GM23338 (cell line): ENCODE measurements at regions not wholly inside any gene's neighbourhood (a gene's known extent, or its start where the extent isn't known, plus 50 kb on each side); places are given as distances from the start of the nearest gene placed in this dataset.

Source experiments
- ATAC-seq: fragments of 200-7000 bp; cut with Tn5 transposase; 3 replicates; pipeline ENCODE4 v1.9.1; 2020
- DNase-seq: peaks from one replicate; pipeline ENCODE4 v3.0.0-alpha.2; 2015; ENCODE audit warnings: low spot score
- H2AFZ ChIP-seq: fragments of 200-600 bp; sonication (generic); 2 replicates; pipeline ENCODE4 v1.8.0; 2016; ENCODE audit warnings: antibody characterized with exemption, mild to moderate bottlenecking, moderate library complexity
- H3F3A ChIP-seq: fragments of 200-600 bp; sonication (generic); replicated peaks from 2 replicates; pipeline ENCODE4 v1.8.0; 2017; ENCODE audit warnings: antibody characterized with exemption, mixed run types, low read depth
- H3K27ac ChIP-seq: fragments of 200-600 bp; sonication (generic); 2 replicates; pipeline ENCODE4 v1.6.1; 2016; ENCODE audit warnings: low read depth
- H3K27me3 ChIP-seq: fragments of 200-600 bp; sonication (generic); 2 replicates; pipeline ENCODE4 v1.8.0; 2016; ENCODE audit warnings: mild to moderate bottlenecking, mixed run types, moderate library complexity; ENCODE audit not compliant: insufficient read depth
- H3K36me3 ChIP-seq: fragments of 200-600 bp; sonication (generic); 2 replicates; pipeline ENCODE4 v1.8.0; 2016; ENCODE audit warnings: mild to moderate bottlenecking; ENCODE audit not compliant: insufficient read depth
- H3K4me1 ChIP-seq: fragments of 200-600 bp; sonication (generic); 2 replicates; pipeline ENCODE4 v1.8.0; 2016; ENCODE audit warnings: mild to moderate bottlenecking, moderate library complexity; ENCODE audit not compliant: insufficient read depth
- H3K4me2 ChIP-seq: fragments of 200-600 bp; sonication (generic); 2 replicates; pipeline ENCODE4 v1.7.1; 2017; ENCODE audit warnings: mixed run types
- H3K4me3 ChIP-seq: fragments of 200-600 bp; sonication (generic); 2 replicates; pipeline ENCODE4 v1.6.1; 2016; ENCODE audit warnings: mixed run types
- H3K79me2 ChIP-seq: fragments of 200-600 bp; sonication (generic); replicated peaks from 2 replicates; pipeline ENCODE4 v1.8.0; 2017; ENCODE audit warnings: mild to moderate bottlenecking; ENCODE audit not compliant: insufficient read depth
- H3K9me2 ChIP-seq: fragments of 200-600 bp; sonication (generic); 2 replicates; pipeline ENCODE4 v1.8.0; 2017; ENCODE audit not compliant: insufficient read depth
- H4K20me1 ChIP-seq: fragments of 200-600 bp; sonication (generic); replicated peaks from 2 replicates; pipeline ENCODE4 v1.8.0; 2017; ENCODE audit warnings: mild to moderate bottlenecking; ENCODE audit not compliant: insufficient read depth
- H3K27ac Mint-ChIP-seq: 2 replicates; pipeline ENCODE4 v1.8.0; 2020; ENCODE audit warnings: inconsistent platforms, mild to moderate bottlenecking, moderate library complexity, mixed read lengths
- H3K27me3 Mint-ChIP-seq: 3 replicates; pipeline ENCODE4 v1.8.0; 2022; ENCODE audit warnings: low read depth, mild to moderate bottlenecking, moderate library complexity, mixed read lengths, inconsistent platforms; ENCODE audit not compliant: insufficient read depth, poor library complexity
- H3K36me3 Mint-ChIP-seq: 3 replicates; pipeline ENCODE4 v1.8.0; 2021; ENCODE audit warnings: low read depth, mild to moderate bottlenecking, inconsistent platforms, moderate library complexity, mixed read lengths
- H3K4me1 Mint-ChIP-seq: 3 replicates; pipeline ENCODE4 v1.8.0; 2020; ENCODE audit warnings: mild to moderate bottlenecking, inconsistent platforms, mixed read lengths
- H3K4me3 Mint-ChIP-seq: 3 replicates; pipeline ENCODE4 v1.8.0; 2021; ENCODE audit warnings: moderate library complexity, mild to moderate bottlenecking, inconsistent platforms, mixed read lengths
- H3K9me3 Mint-ChIP-seq: 3 replicates; pipeline ENCODE4 v1.8.0; 2020; ENCODE audit warnings: moderate library complexity, mild to moderate bottlenecking, inconsistent platforms, mixed read lengths
- EZH2phosphoT487 ChIP-seq: fragments of 200-600 bp; sonication (generic); IDR thresholded peaks from one replicate; pipeline ENCODE4 v1.8.1; 2018; ENCODE audit warnings: antibody characterized with exemption; ENCODE audit not compliant: unreplicated experiment
- NANOG ChIP-seq: IDR thresholded peaks from 2 replicates; pipeline ENCODE4 v1.6.1; 2016; ENCODE audit warnings: antibody characterized with exemption, borderline replicate concordance
- STAT1 ChIP-seq: IDR thresholded peaks from one replicate; pipeline ENCODE4 v1.6.1; 2016; ENCODE audit warnings: antibody characterized with exemption; ENCODE audit not compliant: unreplicated experiment
- ZNF114 ChIP-seq: fragments of 250-450 bp; sonication (Bioruptor Pico); IDR thresholded peaks from 2 replicates; pipeline ENCODE4 v1.5.0; 2020; ENCODE audit warnings: mild to moderate bottlenecking, moderate library complexity
- ZNF331 ChIP-seq: fragments of 250-450 bp; sonication (Bioruptor Pico); IDR thresholded peaks from 2 replicates; pipeline ENCODE4 v1.5.0; 2020; ENCODE audit warnings: low read depth, mild to moderate bottlenecking, moderate library complexity
- TF ChIP-seq, protein P1 (sequence below): fragments of 250-450 bp; sonication (Bioruptor Pico); IDR thresholded peaks from 2 replicates; pipeline ENCODE4 v1.5.0; 2020; ENCODE audit warnings: mild to moderate bottlenecking, moderate library complexity
- TF ChIP-seq, protein P2 (sequence below): IDR thresholded peaks from 2 replicates; pipeline ENCODE4 v1.6.1; 2016; ENCODE audit warnings: antibody characterized with exemption
- TF ChIP-seq, protein P3 (sequence below), 2 experiments: fragments of 200-600 bp in 1 of 2; sonication (generic) in 1 of 2; conservative IDR thresholded peaks; 2 replicates each; pipeline versions ENCODE4 v1.5.1 to v1.6.1; 2016 to 2017; ENCODE audit warnings: antibody characterized with exemption in 2 of 2, low read depth in 2 of 2, mild to moderate bottlenecking in 2 of 2, moderate library complexity in 1 of 2

DNA sequence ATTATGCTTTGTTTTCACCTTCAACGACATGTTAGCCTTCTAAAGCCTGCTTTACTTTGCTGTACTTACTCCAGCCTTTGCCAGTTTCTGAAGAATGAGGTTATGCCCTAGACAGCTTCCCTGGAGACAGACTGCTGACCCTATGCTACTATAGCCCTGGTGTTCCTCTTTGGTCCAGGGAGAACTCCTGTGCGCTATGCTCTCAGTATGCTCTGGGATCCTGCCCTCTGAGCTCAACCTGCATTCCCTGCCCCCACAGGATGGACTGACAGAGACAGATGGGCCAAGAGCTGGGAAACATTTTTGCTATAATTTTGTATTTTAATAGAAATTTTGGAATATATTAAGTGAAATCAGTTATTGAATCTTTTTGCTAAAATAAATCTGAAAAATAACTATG, 425.9 kb downstream of the TMA16 start (continued):
- TF ChIP-seq, protein P1, sequence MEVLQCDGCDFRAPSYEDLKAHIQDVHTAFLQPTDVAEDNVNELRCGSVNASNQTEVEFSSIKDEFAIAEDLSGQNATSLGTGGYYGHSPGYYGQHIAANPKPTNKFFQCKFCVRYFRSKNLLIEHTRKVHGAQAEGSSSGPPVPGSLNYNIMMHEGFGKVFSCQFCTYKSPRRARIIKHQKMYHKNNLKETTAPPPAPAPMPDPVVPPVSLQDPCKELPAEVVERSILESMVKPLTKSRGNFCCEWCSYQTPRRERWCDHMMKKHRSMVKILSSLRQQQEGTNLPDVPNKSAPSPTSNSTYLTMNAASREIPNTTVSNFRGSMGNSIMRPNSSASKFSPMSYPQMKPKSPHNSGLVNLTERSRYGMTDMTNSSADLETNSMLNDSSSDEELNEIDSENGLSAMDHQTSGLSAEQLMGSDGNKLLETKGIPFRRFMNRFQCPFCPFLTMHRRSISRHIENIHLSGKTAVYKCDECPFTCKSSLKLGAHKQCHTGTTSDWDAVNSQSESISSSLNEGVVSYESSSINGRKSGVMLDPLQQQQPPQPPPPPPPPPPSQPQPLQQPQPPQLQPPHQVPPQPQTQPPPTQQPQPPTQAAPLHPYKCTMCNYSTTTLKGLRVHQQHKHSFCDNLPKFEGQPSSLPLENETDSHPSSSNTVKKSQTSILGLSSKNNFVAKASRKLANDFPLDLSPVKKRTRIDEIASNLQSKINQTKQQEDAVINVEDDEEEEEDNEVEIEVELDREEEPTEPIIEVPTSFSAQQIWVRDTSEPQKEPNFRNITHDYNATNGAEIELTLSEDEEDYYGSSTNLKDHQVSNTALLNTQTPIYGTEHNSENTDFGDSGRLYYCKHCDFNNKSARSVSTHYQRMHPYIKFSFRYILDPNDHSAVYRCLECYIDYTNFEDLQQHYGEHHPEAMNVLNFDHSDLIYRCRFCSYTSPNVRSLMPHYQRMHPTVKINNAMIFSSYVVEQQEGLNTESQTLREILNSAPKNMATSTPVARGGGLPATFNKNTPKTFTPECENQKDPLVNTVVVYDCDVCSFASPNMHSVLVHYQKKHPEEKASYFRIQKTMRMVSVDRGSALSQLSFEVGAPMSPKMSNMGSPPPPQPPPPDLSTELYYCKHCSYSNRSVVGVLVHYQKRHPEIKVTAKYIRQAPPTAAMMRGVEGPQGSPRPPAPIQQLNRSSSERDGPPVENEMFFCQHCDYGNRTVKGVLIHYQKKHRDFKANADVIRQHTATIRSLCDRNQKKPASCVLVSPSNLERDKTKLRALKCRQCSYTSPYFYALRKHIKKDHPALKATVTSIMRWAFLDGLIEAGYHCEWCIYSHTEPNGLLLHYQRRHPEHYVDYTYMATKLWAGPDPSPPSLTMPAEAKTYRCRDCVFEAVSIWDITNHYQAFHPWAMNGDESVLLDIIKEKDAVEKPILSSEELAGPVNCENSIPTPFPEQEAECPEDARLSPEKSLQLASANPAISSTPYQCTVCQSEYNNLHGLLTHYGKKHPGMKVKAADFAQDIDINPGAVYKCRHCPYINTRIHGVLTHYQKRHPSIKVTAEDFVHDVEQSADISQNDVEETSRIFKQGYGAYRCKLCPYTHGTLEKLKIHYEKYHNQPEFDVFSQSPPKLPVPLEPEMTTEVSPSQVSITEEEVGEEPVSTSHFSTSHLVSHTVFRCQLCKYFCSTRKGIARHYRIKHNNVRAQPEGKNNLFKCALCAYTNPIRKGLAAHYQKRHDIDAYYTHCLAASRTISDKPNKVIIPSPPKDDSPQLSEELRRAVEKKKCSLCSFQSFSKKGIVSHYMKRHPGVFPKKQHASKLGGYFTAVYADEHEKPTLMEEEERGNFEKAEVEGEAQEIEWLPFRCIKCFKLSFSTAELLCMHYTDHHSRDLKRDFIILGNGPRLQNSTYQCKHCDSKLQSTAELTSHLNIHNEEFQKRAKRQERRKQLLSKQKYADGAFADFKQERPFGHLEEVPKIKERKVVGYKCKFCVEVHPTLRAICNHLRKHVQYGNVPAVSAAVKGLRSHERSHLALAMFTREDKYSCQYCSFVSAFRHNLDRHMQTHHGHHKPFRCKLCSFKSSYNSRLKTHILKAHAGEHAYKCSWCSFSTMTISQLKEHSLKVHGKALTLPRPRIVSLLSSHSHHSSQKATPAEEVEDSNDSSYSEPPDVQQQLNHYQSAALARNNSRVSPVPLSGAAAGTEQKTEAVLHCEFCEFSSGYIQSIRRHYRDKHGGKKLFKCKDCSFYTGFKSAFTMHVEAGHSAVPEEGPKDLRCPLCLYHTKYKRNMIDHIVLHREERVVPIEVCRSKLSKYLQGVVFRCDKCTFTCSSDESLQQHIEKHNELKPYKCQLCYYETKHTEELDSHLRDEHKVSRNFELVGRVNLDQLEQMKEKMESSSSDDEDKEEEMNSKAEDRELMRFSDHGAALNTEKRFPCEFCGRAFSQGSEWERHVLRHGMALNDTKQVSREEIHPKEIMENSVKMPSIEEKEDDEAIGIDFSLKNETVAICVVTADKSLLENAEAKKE (CRISPR knock-in tag) = no peak
- TF ChIP-seq NANOG = no peak

- no peak for DNase-seq
- no peaks in the 10 kb centered on the region for H4K20me1 ChIP-seq
- H3K4me3 Mint-ChIP-seq = no peak overlapping the region
- TF ChIP-seq, protein P2, sequence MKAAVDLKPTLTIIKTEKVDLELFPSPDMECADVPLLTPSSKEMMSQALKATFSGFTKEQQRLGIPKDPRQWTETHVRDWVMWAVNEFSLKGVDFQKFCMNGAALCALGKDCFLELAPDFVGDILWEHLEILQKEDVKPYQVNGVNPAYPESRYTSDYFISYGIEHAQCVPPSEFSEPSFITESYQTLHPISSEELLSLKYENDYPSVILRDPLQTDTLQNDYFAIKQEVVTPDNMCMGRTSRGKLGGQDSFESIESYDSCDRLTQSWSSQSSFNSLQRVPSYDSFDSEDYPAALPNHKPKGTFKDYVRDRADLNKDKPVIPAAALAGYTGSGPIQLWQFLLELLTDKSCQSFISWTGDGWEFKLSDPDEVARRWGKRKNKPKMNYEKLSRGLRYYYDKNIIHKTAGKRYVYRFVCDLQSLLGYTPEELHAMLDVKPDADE = no peak
- TF ChIP-seq ZNF331 (CRISPR knock-in tag) = no peak
- TF ChIP-seq STAT1 = no peak
- no peak for TF ChIP-seq ZNF114 (CRISPR knock-in tag)
- TF ChIP-seq, protein P3, sequence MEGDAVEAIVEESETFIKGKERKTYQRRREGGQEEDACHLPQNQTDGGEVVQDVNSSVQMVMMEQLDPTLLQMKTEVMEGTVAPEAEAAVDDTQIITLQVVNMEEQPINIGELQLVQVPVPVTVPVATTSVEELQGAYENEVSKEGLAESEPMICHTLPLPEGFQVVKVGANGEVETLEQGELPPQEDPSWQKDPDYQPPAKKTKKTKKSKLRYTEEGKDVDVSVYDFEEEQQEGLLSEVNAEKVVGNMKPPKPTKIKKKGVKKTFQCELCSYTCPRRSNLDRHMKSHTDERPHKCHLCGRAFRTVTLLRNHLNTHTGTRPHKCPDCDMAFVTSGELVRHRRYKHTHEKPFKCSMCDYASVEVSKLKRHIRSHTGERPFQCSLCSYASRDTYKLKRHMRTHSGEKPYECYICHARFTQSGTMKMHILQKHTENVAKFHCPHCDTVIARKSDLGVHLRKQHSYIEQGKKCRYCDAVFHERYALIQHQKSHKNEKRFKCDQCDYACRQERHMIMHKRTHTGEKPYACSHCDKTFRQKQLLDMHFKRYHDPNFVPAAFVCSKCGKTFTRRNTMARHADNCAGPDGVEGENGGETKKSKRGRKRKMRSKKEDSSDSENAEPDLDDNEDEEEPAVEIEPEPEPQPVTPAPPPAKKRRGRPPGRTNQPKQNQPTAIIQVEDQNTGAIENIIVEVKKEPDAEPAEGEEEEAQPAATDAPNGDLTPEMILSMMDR (conservative IDR thresholded peaks at IDR 0.05; ENCODE audit: low read depth in 2 of 2) = no peak
- TF ChIP-seq EZH2phosphoT487 = no peak
- no peak overlapping the region for H3K27ac ChIP-seq
- no peak overlapping the region for H3K4me3 ChIP-seq
- no peaks in the 10 kb centered on the region for H3K79me2 ChIP-seq
- H3K4me2 ChIP-seq = no peak overlapping the region
- no peaks in the 10 kb centered on the region for H3K9me3 Mint-ChIP-seq
- no peaks in the 10 kb centered on the region for H3K27me3 ChIP-seq
- no peaks in the 10 kb centered on the region for H3F3A ChIP-seq
- no peak overlapping the region for H3K27ac Mint-ChIP-seq
- ATAC-seq = no peak
- H3K4me1 ChIP-seq = no peaks in the 10 kb centered on the region
- peaks cover 2% of the 10 kb centered on the region; the same call in 2 of the 3 replicates for H3K4me1 Mint-ChIP-seq
- no peaks in the 10 kb centered on the region for H3K27me3 Mint-ChIP-seq
- H2AFZ ChIP-seq = no peak overlapping the region
- no peaks in the 10 kb centered on the region for H3K9me2 ChIP-seq
- H3K36me3 ChIP-seq = no peaks in the 10 kb centered on the region
- H3K36me3 Mint-ChIP-seq = no peaks in the 10 kb centered on the region
Observed at GRCh38 chr4:163922302-163922701, 427.8 kb downstream of the TMA16 start.
